Tibial nerve (tissue), 4 donors: ENCODE measurements at regions not wholly inside any gene's neighbourhood (a gene's known extent, or its start where the extent isn't known, plus 50 kb on each side); places are given as distances from the start of the nearest gene placed in this dataset.

Source experiments
- DNase-seq, 2 donors: peaks; one replicate each; pipeline ENCODE4 v3.0.0-alpha.2; 2019; ENCODE audit warnings: low spot score in 2 of 2
- H3K27ac ChIP-seq, 4 donors: fragments of 200-600 bp; sonication (generic) in 3 of 4; one replicate each; pipeline ENCODE4 v1.5.1; 2017 to 2019; ENCODE audit warnings: mild to moderate bottlenecking in 1 of 4
- H3K27me3 ChIP-seq, 2 donors: fragments of 200-600 bp; sonication (generic) in 1 of 2; one replicate each; pipeline versions ENCODE4 v1.5.1 to v1.6.0; 2017 to 2019
- H3K36me3 ChIP-seq, 3 donors: fragments of 200-600 bp; sonication (generic); one replicate each; pipeline ENCODE4 v1.5.1; 2018 to 2019
- H3K4me1 ChIP-seq, 4 donors: fragments of 200-600 bp; sonication (generic) in 3 of 4; one replicate each; pipeline ENCODE4 v1.5.1; 2017 to 2019
- H3K4me3 ChIP-seq, 4 donors: fragments of 200-600 bp; sonication (generic) in 3 of 4; one replicate each; pipeline ENCODE4 v1.5.1; 2017 to 2019; ENCODE audit warnings: mild to moderate bottlenecking in 1 of 4, moderate library complexity in 1 of 4
- H3K9me3 ChIP-seq, 4 donors: fragments of 200-600 bp; sonication (generic) in 3 of 4; one replicate each; pipeline ENCODE4 v1.5.1; 2017 to 2019
- CTCF ChIP-seq, 5 experiments: fragments of 200-600 bp in 3 of 5; fragments of 450-650 bp in 2 of 5; sonication (generic) in 3 of 5; IDR thresholded peaks; one replicate each; pipeline ENCODE4 v1.5.1; 2016 to 2019; ENCODE audit warnings: antibody characterized with exemption in 5 of 5, mild to moderate bottlenecking in 3 of 5, moderate library complexity in 2 of 5
- EP300 ChIP-seq, 2 donors: sonication (generic); formaldehyde crosslinking; IDR thresholded peaks; one replicate each; pipeline ENCODE4 v1.6.1; 2017; ENCODE audit warnings: antibody characterized with exemption in 2 of 2, mild to moderate bottlenecking in 1 of 2
- POLR2A ChIP-seq, 2 donors: fragments of 450-650 bp; IDR thresholded peaks; one replicate each; pipeline ENCODE4 v1.6.1; 2017; ENCODE audit warnings: antibody characterized with exemption in 2 of 2, mild to moderate bottlenecking in 2 of 2, moderate library complexity in 2 of 2
- WGBS, 2 donors: methylation state at CpG; one replicate each; pipeline ENCODE4 v1.1.5; 2018; 5-methylcytosine and 5-hydroxymethylcytosine counted together

GRCh38 chr1:192873836-192874235 lies 65.0 kb downstream of the RGS2 start:
- Histone ChIP-seq H3K9me3 (no peaks in the 10 kb centered on the region), H3K27me3 (no peaks in the 10 kb centered on the region), H3K4me3 (no peak overlapping the region), H3K27ac (no peak overlapping the region), H3K4me1 (no peaks in the 10 kb centered on the region), H3K36me3 (no peaks in the 10 kb centered on the region)
- TF ChIP-seq CTCF (IDR thresholded peaks at IDR 0.05) = no peak
- TF ChIP-seq EP300 (IDR thresholded peaks at IDR 0.05) = no peak
- TF ChIP-seq POLR2A (IDR thresholded peaks at IDR 0.05) = no peak
- DNase-seq = no peak

DNA sequence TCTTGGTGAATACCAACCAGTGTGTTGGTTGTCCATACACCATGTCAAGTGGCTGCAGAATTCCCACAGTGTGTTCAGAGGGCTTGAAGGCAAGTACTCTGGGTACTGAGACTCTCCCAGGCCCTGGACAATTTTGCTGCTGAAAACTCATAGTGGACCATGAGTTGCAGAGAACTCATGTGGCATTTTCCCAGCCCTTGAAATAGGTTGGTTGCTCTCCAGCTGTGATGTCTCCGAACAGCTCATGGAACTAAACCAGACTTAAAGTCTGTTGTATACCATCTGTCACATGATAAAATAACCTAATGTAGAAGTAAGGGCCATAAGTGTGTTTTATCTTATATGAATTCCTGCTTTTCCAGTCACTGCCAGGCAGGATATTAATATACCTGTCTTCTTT lies 67.8 kb downstream of the RGS2 start:
- no peaks in the 10 kb centered on the region for H3K36me3 ChIP-seq
- H3K4me3 ChIP-seq = no peak overlapping the region
- H3K9me3 ChIP-seq = no peaks in the 10 kb centered on the region
- TF ChIP-seq CTCF (IDR thresholded peaks at IDR 0.05) = no peak
- TF ChIP-seq EP300 (IDR thresholded peaks at IDR 0.05) = no peak
- TF ChIP-seq POLR2A (IDR thresholded peaks at IDR 0.05) = no peak
- 81 to 89% methylated on average over 1 of the region's 1 CpG for WGBS, 2 donors
- no peaks in the 10 kb centered on the region for H3K4me1 ChIP-seq
- no peak overlapping the region for H3K27ac ChIP-seq
- no peaks in the 10 kb centered on the region for H3K27me3 ChIP-seq
- DNase-seq = no peak

GRCh38 chr1:192877283-192877886 lies 68.5 kb downstream of the RGS2 start:
- Histone ChIP-seq H3K4me1 (no peaks in the 10 kb centered on the region), H3K27ac (no peak overlapping the region), H3K9me3 (no peaks in the 10 kb centered on the region), H3K27me3 (no peaks in the 10 kb centered on the region), H3K4me3 (no peak overlapping the region), H3K36me3 (no peaks in the 10 kb centered on the region)
- WGBS, 2 donors = 79 to 90% methylated on average over 2 of the region's 2 CpGs
- TF ChIP-seq EP300 (IDR thresholded peaks at IDR 0.05) (no peak), POLR2A (IDR thresholded peaks at IDR 0.05) (no peak), CTCF (IDR thresholded peaks at IDR 0.05) (no peak)
- DNase-seq = no peak

DNA sequence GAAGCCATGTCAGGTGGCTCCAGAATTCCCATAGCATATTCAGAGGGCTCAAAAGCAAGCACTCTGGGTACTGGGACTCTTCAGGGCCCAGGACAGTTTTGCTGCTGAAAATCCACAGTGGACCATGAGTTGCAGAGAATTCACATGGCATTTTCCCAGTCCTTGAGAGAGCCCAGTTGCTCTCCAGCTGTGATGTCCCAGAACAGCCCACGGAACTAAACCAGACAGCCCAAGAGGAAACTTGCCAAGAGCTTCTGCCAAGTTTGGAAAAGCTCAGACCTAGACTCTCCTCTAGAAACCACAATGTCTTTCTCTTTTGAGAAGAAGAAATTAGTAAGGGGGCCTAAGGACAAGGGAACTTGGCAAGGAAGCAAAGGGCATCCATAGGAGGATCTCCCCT lies 69.4 kb downstream of the RGS2 start:
- no peak for TF ChIP-seq POLR2A (IDR thresholded peaks at IDR 0.05)
- TF ChIP-seq EP300 (IDR thresholded peaks at IDR 0.05) = no peak
- TF ChIP-seq CTCF (IDR thresholded peaks at IDR 0.05) = no peak
- Histone ChIP-seq H3K9me3 (no peaks in the 10 kb centered on the region), H3K4me3 (no peak overlapping the region), H3K27ac (no peak overlapping the region), H3K4me1 (no peaks in the 10 kb centered on the region), H3K36me3 (no peaks in the 10 kb centered on the region), H3K27me3 (no peaks in the 10 kb centered on the region)
- 52 to 70% methylated on average over 1 of the region's 1 CpG for WGBS, 2 donors
- no peak for DNase-seq

DNA sequence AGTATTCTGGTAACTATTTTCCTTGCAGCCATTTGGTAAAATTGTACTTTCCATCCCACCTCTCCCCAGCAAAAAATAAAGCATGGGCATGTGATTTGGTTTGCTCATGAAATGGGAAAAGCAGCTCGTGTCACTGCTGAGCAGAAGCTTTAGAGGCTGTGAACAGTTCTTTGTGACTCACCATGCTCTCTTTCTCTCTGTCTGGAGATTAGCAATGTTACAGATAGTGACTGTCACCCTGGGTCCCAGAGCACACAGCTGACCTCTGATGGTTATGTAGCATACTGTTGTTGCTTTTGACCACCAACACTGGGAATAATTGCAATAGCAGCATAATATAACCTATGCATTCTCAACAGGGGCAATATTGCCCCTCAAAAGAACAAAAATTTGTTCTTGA lies 70.6 kb downstream of the RGS2 start:
- H3K27ac ChIP-seq = no peak overlapping the region
- no peaks in the 10 kb centered on the region for H3K4me1 ChIP-seq
- no peaks in the 10 kb centered on the region for H3K36me3 ChIP-seq
- no peak overlapping the region for H3K4me3 ChIP-seq
- WGBS, 2 donors = 45 to 63% methylated on average over 1 of the region's 1 CpG
- TF ChIP-seq EP300 (IDR thresholded peaks at IDR 0.05) = no peak
- no peak for TF ChIP-seq CTCF (IDR thresholded peaks at IDR 0.05)
- no peak for TF ChIP-seq POLR2A (IDR thresholded peaks at IDR 0.05)
- DNase-seq = no peak
- no peaks in the 10 kb centered on the region for H3K27me3 ChIP-seq
- H3K9me3 ChIP-seq = no peaks in the 10 kb centered on the region
